ENCODE measurements at regions not wholly inside any gene's neighbourhood (a gene's known extent, or its start where the extent isn't known, plus 50 kb on each side); places are given as distances from the start of the nearest gene placed in this dataset.

DNA sequence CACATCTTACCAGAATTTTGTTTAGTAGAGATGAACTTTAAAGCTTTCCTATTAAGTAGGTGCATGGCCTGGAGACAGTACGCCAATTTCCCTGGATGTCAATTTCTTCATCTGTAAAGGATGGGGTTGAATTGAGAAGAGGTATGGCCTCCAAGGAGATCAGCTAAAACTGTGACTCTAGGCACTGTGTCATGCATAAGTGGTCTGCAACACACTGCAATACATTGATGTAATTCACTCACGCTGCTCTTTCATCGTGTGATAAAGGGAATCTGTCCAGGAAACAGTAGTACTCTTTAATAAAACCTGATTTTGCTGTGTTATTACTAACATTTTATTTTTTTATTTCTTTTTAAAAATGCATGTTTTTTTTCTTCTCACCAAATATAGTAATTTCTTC, 795.8 kb downstream of the DIAPH3 start:
- TF ChIP-seq, protein P1, sequence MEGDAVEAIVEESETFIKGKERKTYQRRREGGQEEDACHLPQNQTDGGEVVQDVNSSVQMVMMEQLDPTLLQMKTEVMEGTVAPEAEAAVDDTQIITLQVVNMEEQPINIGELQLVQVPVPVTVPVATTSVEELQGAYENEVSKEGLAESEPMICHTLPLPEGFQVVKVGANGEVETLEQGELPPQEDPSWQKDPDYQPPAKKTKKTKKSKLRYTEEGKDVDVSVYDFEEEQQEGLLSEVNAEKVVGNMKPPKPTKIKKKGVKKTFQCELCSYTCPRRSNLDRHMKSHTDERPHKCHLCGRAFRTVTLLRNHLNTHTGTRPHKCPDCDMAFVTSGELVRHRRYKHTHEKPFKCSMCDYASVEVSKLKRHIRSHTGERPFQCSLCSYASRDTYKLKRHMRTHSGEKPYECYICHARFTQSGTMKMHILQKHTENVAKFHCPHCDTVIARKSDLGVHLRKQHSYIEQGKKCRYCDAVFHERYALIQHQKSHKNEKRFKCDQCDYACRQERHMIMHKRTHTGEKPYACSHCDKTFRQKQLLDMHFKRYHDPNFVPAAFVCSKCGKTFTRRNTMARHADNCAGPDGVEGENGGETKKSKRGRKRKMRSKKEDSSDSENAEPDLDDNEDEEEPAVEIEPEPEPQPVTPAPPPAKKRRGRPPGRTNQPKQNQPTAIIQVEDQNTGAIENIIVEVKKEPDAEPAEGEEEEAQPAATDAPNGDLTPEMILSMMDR (IDR thresholded peaks at IDR 0.05; ENCODE audit: insufficient read depth, low read depth, low read length), result no peak
- no peak for TF ChIP-seq EZH2 (IDR thresholded peaks at IDR 0.05; ENCODE audit: insufficient read depth, low read length)
